ENCODE measurements at regions not wholly inside any gene's neighbourhood (a gene's known extent, or its start where the extent isn't known, plus 50 kb on each side); places are given as distances from the start of the nearest gene placed in this dataset.

GRCh38 chr4:135385830-135386581, 1184.4 kb upstream of the PABPC4L start:
- no peak overlapping the region for H2AFZ ChIP-seq
- no peaks in the 10 kb centered on the region for H3K9me2 ChIP-seq (replicated peaks; ENCODE audit: insufficient read depth)
- 86% methylated on average over 10 of the region's 10 CpGs for WGBS (ENCODE audit: low lambda C conversion rate, missing lambda C conversion rate)

GRCh38 chr4:135383356-135384288, 1182.0 kb upstream of the PABPC4L start:
- Histone ChIP-seq H4K20me1 (ENCODE audit: insufficient read depth, poor library complexity, severe bottlenecking) (no peaks in the 10 kb centered on the region), H3K9me3 (ENCODE audit: low read depth) (no peaks in the 10 kb centered on the region), H3K79me2 (no peaks in the 10 kb centered on the region), H3K27me3 (no peaks in the 10 kb centered on the region), H3K9me2 (replicated peaks; ENCODE audit: insufficient read depth) (no peaks in the 10 kb centered on the region), H3K4me2 (no peak overlapping the region), H3K4me1 (ENCODE audit: insufficient read depth) (no peaks in the 10 kb centered on the region), H2AFZ (no peak overlapping the region), H3K36me3 (replicated peaks; ENCODE audit: insufficient read depth, low read depth) (no peaks in the 10 kb centered on the region), H3K4me3 (no peak overlapping the region), H3K27ac (no peak overlapping the region)
- TF ChIP-seq EZH2phosphoT487 (IDR thresholded peaks at IDR 0.05; ENCODE audit: low read depth, severe bottlenecking, unreplicated experiment) = no peak
- TF ChIP-seq EZH2 (IDR thresholded peaks at IDR 0.05; ENCODE audit: borderline replicate concordance) = no peak
- no peak for TF ChIP-seq CTCF (IDR thresholded peaks at IDR 0.05; ENCODE audit: poor library complexity)
- no peak for DNase-seq (ENCODE audit: low spot score)
- WGBS (ENCODE audit: low lambda C conversion rate, missing lambda C conversion rate) = 48% methylated on average over 1 of the region's 1 CpG

More at GRCh38 chr4:135385830-135386581, 1184.4 kb upstream of the PABPC4L start:
- Histone ChIP-seq H3K4me3 (no peak overlapping the region), H3K36me3 (replicated peaks; ENCODE audit: insufficient read depth, low read depth) (no peaks in the 10 kb centered on the region), H3K4me2 (no peak overlapping the region), H3K9me3 (ENCODE audit: low read depth) (no peaks in the 10 kb centered on the region), H3K79me2 (no peaks in the 10 kb centered on the region), H3K27me3 (no peaks in the 10 kb centered on the region), H3K4me1 (ENCODE audit: insufficient read depth) (no peaks in the 10 kb centered on the region), H3K27ac (no peak overlapping the region), H4K20me1 (ENCODE audit: insufficient read depth, poor library complexity, severe bottlenecking) (no peaks in the 10 kb centered on the region)
- TF ChIP-seq EZH2phosphoT487 (IDR thresholded peaks at IDR 0.05; ENCODE audit: low read depth, severe bottlenecking, unreplicated experiment) = no peak
- TF ChIP-seq CTCF (IDR thresholded peaks at IDR 0.05; ENCODE audit: poor library complexity) = no peak
- no peak for TF ChIP-seq EZH2 (IDR thresholded peaks at IDR 0.05; ENCODE audit: borderline replicate concordance)
- no peak for DNase-seq (ENCODE audit: low spot score)

- Histone ChIP-seq H2AFZ (no peak overlapping the region), H4K20me1 (ENCODE audit: insufficient read depth, poor library complexity, severe bottlenecking) (no peaks in the 10 kb centered on the region), H3K9me2 (replicated peaks; ENCODE audit: insufficient read depth) (no peaks in the 10 kb centered on the region), H3K36me3 (replicated peaks; ENCODE audit: insufficient read depth, low read depth) (no peaks in the 10 kb centered on the region), H3K27me3 (no peaks in the 10 kb centered on the region), H3K9me3 (ENCODE audit: low read depth) (no peaks in the 10 kb centered on the region), H3K4me2 (no peak overlapping the region), H3K4me3 (no peak overlapping the region), H3K27ac (no peak overlapping the region), H3K79me2 (no peaks in the 10 kb centered on the region), H3K4me1 (ENCODE audit: insufficient read depth) (no peaks in the 10 kb centered on the region)
- DNase-seq (ENCODE audit: low spot score) = no peak
- 83% methylated on average over 7 of the region's 7 CpGs for WGBS (ENCODE audit: low lambda C conversion rate, missing lambda C conversion rate)
- no peak for TF ChIP-seq EZH2phosphoT487 (IDR thresholded peaks at IDR 0.05; ENCODE audit: low read depth, severe bottlenecking, unreplicated experiment)
- no peak for TF ChIP-seq EZH2 (IDR thresholded peaks at IDR 0.05; ENCODE audit: borderline replicate concordance)
- no peak for TF ChIP-seq CTCF (IDR thresholded peaks at IDR 0.05; ENCODE audit: poor library complexity)
Measured at GRCh38 chr4:135382280-135382959, 1180.8 kb upstream of the PABPC4L start.
